ENCODE measurements at regions not wholly inside any gene's neighbourhood (a gene's known extent, or its start where the extent isn't known, plus 50 kb on each side); places are given as distances from the start of the nearest gene placed in this dataset.

- Histone ChIP-seq H2BK120ac (ENCODE audit: low read depth, low read length, poor library complexity, severe bottlenecking) (no peak overlapping the region), H3K4me1 (ENCODE audit: insufficient read depth, low read length) (no peaks in the 10 kb centered on the region), H3K27me3 (ENCODE audit: insufficient read depth, low read length) (no peaks in the 10 kb centered on the region), H2BK5ac (ENCODE audit: insufficient read length, low read length) (no peak overlapping the region), H3K56ac (ENCODE audit: insufficient read length, low read depth, low read length) (no peak overlapping the region), H3K4me2 (ENCODE audit: insufficient read depth, insufficient read length, low read length) (no peak overlapping the region), H3K27ac (ENCODE audit: insufficient read length, low read depth, low read length) (no peak overlapping the region), H2BK20ac (ENCODE audit: low read depth, low read length, poor library complexity, severe bottlenecking) (no peak overlapping the region), H4K8ac (replicated peaks; ENCODE audit: insufficient read length, low read depth, low read length) (no peak overlapping the region), H3T11ph (ENCODE audit: low read length) (no peak overlapping the region), H2BK15ac (ENCODE audit: low read depth, low read length) (no peak overlapping the region), H4K5ac (ENCODE audit: insufficient read length, low read depth, low read length) (no peak overlapping the region), H3K18ac (ENCODE audit: insufficient read length, low read depth, low read length) (no peak overlapping the region), H3K9ac (ENCODE audit: extremely low read depth, insufficient read length, low read length) (no peak overlapping the region), H3K23ac (ENCODE audit: insufficient read length, low read depth, low read length) (no peak overlapping the region), H3K79me2 (ENCODE audit: insufficient read depth, low read length) (no peaks in the 10 kb centered on the region), H4K20me1 (ENCODE audit: control insufficient read depth, insufficient read depth, insufficient read length) (no peaks in the 10 kb centered on the region), H3K4ac (ENCODE audit: low read depth, low read length) (no peak overlapping the region), H3K23me2 (ENCODE audit: insufficient read length, low read depth, low read length, poor library complexity, severe bottlenecking) (no peaks in the 10 kb centered on the region), H2BK12ac (ENCODE audit: insufficient read length, low read depth, low read length) (no peak overlapping the region), H4K91ac (ENCODE audit: insufficient read length, low read depth, low read length) (no peak overlapping the region), H3K79me1 (ENCODE audit: insufficient read depth, low read depth, low read length, poor library complexity, severe bottlenecking) (no peaks in the 10 kb centered on the region), H3K9me3 (ENCODE audit: control insufficient read depth, low read depth, low read length) (no peaks in the 10 kb centered on the region), H2AK5ac (ENCODE audit: insufficient read length, low read length) (no peak overlapping the region), H3K14ac (ENCODE audit: insufficient read depth, low read length) (no peak overlapping the region), H2AFZ (ENCODE audit: low read length) (no peak overlapping the region)
- Mint-ChIP-seq H3K9me3 (peaks cover 4 to 9% of the 10 kb centered on the region in 2 experiments; a peak in 3 of 5 replicates), H3K4me1 (peaks cover 4 to 7% of the 10 kb centered on the region in 2 experiments), H3K36me3 (ENCODE audit: insufficient read depth in 1 of 3, low read depth in 3 of 3) (peaks cover 0 to 4% (median 2%) of the 10 kb centered on the region in 3 experiments; a peak in 3 of 7 replicates), H3K27me3 (ENCODE audit: low read depth) (no peaks in the 10 kb centered on the region), H3K4me3 (no peak overlapping the region), H3K27ac (no peak overlapping the region)
- TF ChIP-seq CTCF (conservative IDR thresholded peaks at IDR 0.05) = no peak
- DNase-seq = no peak
These were observed 619.2 kb upstream of the SGCG start for GRCh38 chr13:22561581-22561980.
